Endothelial cell of umbilical vein (primary cell): ENCODE measurements at regions not wholly inside any gene's neighbourhood (a gene's known extent, or its start where the extent isn't known, plus 50 kb on each side); places are given as distances from the start of the nearest gene placed in this dataset.

Source experiments
- BruUV-seq: library from RNA; stranded (reverse); fragments of 400-500 nt; replicated peaks from 2 replicates; lab custom pipeline; 2021; lab: Mats Ljungman, UMichigan
- CTCF ChIA-PET: fragments of 300-600, 350-600 bp; sonication (Branson Sonifier 250); formaldehyde crosslinking; loops from one replicate; lab custom pipeline; 2021; ENCODE audit warnings: antibody characterized with exemption, inconsistent platforms; lab: Charles Lee
- POLR2A ChIA-PET: fragments of 300-600, 350-600 bp; sonication (Branson Sonifier 250); formaldehyde crosslinking; loops from one replicate; lab custom pipeline; 2021; ENCODE audit warnings: antibody characterized with exemption, inconsistent platforms; lab: Charles Lee
- DNase-seq: peaks from one replicate; pipeline ENCODE4 v3.0.0-alpha.2; 2011; ENCODE audit warnings: low read depth, low spot score
- FAIRE-seq: peaks from 2 replicates; lab custom pipeline; 2011; peaks lifted over from hg19 to GRCh38; lab: Jason Lieb, UNC
- H2AFZ ChIP-seq: 2 replicates; pipeline ENCODE4 v1.6.0; 2012; ENCODE audit warnings: low read depth, low read length, control low read depth, inconsistent platforms
- H3K27ac ChIP-seq: 2 replicates; pipeline ENCODE4 v1.5.1; 2011; ENCODE audit warnings: low read depth, mild to moderate bottlenecking, control low read depth, low read length, moderate library complexity; ENCODE audit not compliant: insufficient read depth
- H3K27me3 ChIP-seq, 2 experiments: 2 replicates each; pipeline versions ENCODE4 v1.6.0 to v1.6.1; 2011; ENCODE audit warnings: low read length in 2 of 2, mixed read lengths in 1 of 2; ENCODE audit not compliant: control insufficient read depth in 2 of 2, insufficient read depth in 2 of 2
- H3K36me3 ChIP-seq, 2 experiments: 2 replicates in 1 of 2; 3 replicates in 1 of 2; pipeline ENCODE4 v1.5.1; 2011; ENCODE audit warnings: low read length in 2 of 2, mild to moderate bottlenecking in 1 of 2, moderate library complexity in 1 of 2; ENCODE audit not compliant: control insufficient read depth in 2 of 2, insufficient read depth in 2 of 2; ENCODE audit errors: extremely low read depth in 1 of 2
- H3K4me1 ChIP-seq: 3 replicates; pipeline ENCODE4 v1.5.1; 2011; ENCODE audit warnings: mild to moderate bottlenecking, low read length; ENCODE audit not compliant: control insufficient read depth, insufficient read depth; ENCODE audit errors: extremely low read depth
- H3K4me2 ChIP-seq: 2 replicates; pipeline ENCODE4 v1.6.1; 2011; ENCODE audit warnings: low read length, control low read depth, mixed read lengths; ENCODE audit not compliant: insufficient read depth
- H3K4me3 ChIP-seq, 3 experiments: fragments of 200-600 bp in 1 of 3; sonication (generic), shearing (Covaris generic) in 1 of 3; replicated peaks in 1 of 3; 2 replicates each; pipeline ENCODE4 v1.5.1; 2011 to 2016; ENCODE audit warnings: control low read depth in 3 of 3, low read length in 3 of 3, mild to moderate bottlenecking in 2 of 3, inconsistent platforms in 1 of 3, low read depth in 1 of 3, moderate library complexity in 1 of 3; ENCODE audit not compliant: insufficient read depth in 1 of 3
- H3K79me2 ChIP-seq: 2 replicates; pipeline ENCODE4 v1.6.0; 2012; ENCODE audit warnings: low read length, inconsistent platforms; ENCODE audit not compliant: control insufficient read depth, insufficient read depth
- H3K9ac ChIP-seq: replicated peaks from 2 replicates; pipeline ENCODE3; 2011; ENCODE audit warnings: low read length, control low read depth; ENCODE audit not compliant: insufficient read depth; ENCODE audit errors: extremely low read depth
- H3K9me1 ChIP-seq: replicated peaks from 3 replicates; pipeline ENCODE4 v1.6.0; 2011; ENCODE audit warnings: mild to moderate bottlenecking, low read length; ENCODE audit not compliant: control insufficient read depth, insufficient read depth; ENCODE audit errors: extremely low read depth
- H3K9me3 ChIP-seq: replicated peaks from 2 replicates; pipeline ENCODE4 v1.5.1; 2012; ENCODE audit warnings: low read length, inconsistent platforms; ENCODE audit not compliant: control insufficient read depth, insufficient read depth
- H4K20me1 ChIP-seq: replicated peaks from 2 replicates; pipeline ENCODE3; 2011; ENCODE audit warnings: mild to moderate bottlenecking, low read length; ENCODE audit not compliant: control insufficient read depth, insufficient read depth; ENCODE audit errors: extremely low read depth
- CTCF ChIP-seq, 2 donors: IDR thresholded peaks; 1 replicate in 1 of 2; 2 replicates in 1 of 2; pipeline ENCODE4 v1.5.1; 2011; ENCODE audit warnings: low read length in 2 of 2, mild to moderate bottlenecking in 2 of 2, moderate library complexity in 2 of 2, control low read depth in 1 of 2, inconsistent platforms in 1 of 2, low read depth in 1 of 2; ENCODE audit not compliant: insufficient read depth in 1 of 2; ENCODE audit errors: extremely low read depth in 1 of 2
- EZH2 ChIP-seq: IDR thresholded peaks from 2 replicates; pipeline ENCODE4 v1.6.1; 2012; ENCODE audit warnings: borderline replicate concordance, low read depth, mild to moderate bottlenecking, moderate library complexity, low read length, inconsistent platforms; ENCODE audit not compliant: severe bottlenecking
- FOS ChIP-seq: IDR thresholded peaks from 2 replicates; pipeline ENCODE4 v1.6.1; 2011; ENCODE audit warnings: mild to moderate bottlenecking, low read length, moderate library complexity, borderline replicate concordance; ENCODE audit not compliant: insufficient read depth
- GATA2 ChIP-seq: IDR thresholded peaks from 2 replicates; pipeline ENCODE4 v1.7.0; 2011; ENCODE audit warnings: low read depth, mild to moderate bottlenecking, moderate library complexity, mixed read lengths, low read length; ENCODE audit not compliant: insufficient read length, insufficient read depth
- JUN ChIP-seq: IDR thresholded peaks from 2 replicates; pipeline ENCODE4 v1.6.1; 2011; ENCODE audit warnings: borderline replicate concordance, low read depth; ENCODE audit not compliant: insufficient read length, insufficient read depth
- MAX ChIP-seq: IDR thresholded peaks from 2 replicates; pipeline ENCODE4 v1.6.1; 2011; ENCODE audit not compliant: insufficient read depth, insufficient read length
- MYC ChIP-seq: IDR thresholded peaks from one replicate; pipeline ENCODE4 v1.6.1; 2011; ENCODE audit warnings: mild to moderate bottlenecking, low read depth, low read length
- POLR2A ChIP-seq: IDR thresholded peaks from 2 replicates; pipeline ENCODE4 v1.6.1; 2012; ENCODE audit warnings: low read depth, mild to moderate bottlenecking, control low read depth, low read length
- POLR2AphosphoS5 ChIP-seq: IDR thresholded peaks from 2 replicates; pipeline ENCODE4 v1.6.1; 2012; ENCODE audit warnings: low read depth, mild to moderate bottlenecking, control low read depth, low read length, moderate library complexity; ENCODE audit not compliant: insufficient read depth
- dilution Hi-C: fragments of 300-500 bp; cut with MboI; formaldehyde crosslinking; loops from one replicate; pipeline ENCODE4 v1.15.0; 2019; ENCODE audit warnings: low sequenced_read_pairs; ENCODE audit not compliant: extremely low pct_ligation_motif_present
- intact Hi-C: fragments of 100-400 bp; cut with micrococcal nuclease; formaldehyde crosslinking; loops from one replicate; pipeline ENCODE4 v1.10.0; 2022

DNA sequence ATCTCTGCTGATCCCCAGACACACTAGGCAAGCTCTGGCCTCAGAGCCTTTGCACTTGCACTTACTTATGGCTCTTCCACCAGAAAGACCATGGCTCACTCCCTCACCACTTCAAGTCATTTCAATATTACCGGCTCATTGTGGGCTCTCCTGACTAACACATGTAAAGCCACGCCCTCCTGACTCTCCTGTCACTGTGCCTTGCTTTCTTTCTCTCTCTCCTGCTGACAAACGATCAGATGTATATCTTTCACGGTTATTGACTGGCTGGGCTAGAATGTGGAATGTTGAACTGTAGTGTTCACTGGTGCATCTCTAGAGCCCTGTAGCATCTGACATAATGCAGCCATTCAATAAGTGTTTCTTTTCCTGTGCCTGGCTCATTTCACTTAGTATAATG is 425.1 kb downstream of the RAB28 start:
- H3K4me2 ChIP-seq = no peak overlapping the region
- H3K79me2 ChIP-seq = no peaks in the 10 kb centered on the region
- no TSS peak for BruUV-seq
- H4K20me1 ChIP-seq = no peaks in the 10 kb centered on the region
- peaks cover 4% of the 10 kb centered on the region for H3K9me3 ChIP-seq
- no peaks in the 10 kb centered on the region for H3K36me3 ChIP-seq
- CTCF ChIA-PET = no interaction called here
- H3K9me1 ChIP-seq = no peaks in the 10 kb centered on the region
- intact Hi-C loops = no loop called here
- TF ChIP-seq CTCF (IDR thresholded peaks at IDR 0.05; ENCODE audit: extremely low read depth in 1 of 2, insufficient read depth in 1 of 2, low read depth in 1 of 2, low read length in 2 of 2) = no peak
- FAIRE-seq (no peak), DNase-seq (no peak)
- dilution Hi-C loops = no loop called here
- H3K4me3 ChIP-seq = no peak overlapping the region
- H3K9ac ChIP-seq = no peak overlapping the region
- no peaks in the 10 kb centered on the region for H3K27me3 ChIP-seq
- no peak overlapping the region for H2AFZ ChIP-seq
- no peaks in the 10 kb centered on the region for H3K4me1 ChIP-seq
- POLR2A ChIA-PET = no interaction called here
- H3K27ac ChIP-seq = no peak overlapping the region

GRCh38 chr4:13056630-13057189 is 427.4 kb downstream of the RAB28 start:
- TF ChIP-seq EZH2 (no peak), GATA2 (no peak), CTCF (IDR thresholded peaks at IDR 0.05; ENCODE audit: extremely low read depth in 1 of 2, insufficient read depth in 1 of 2, low read depth in 1 of 2, low read length in 2 of 2) (no peak), MAX (no peak), JUN (no peak), FOS (no peak), MYC (no peak), POLR2AphosphoS5 (no peak), POLR2A (no peak)
- Histone ChIP-seq H2AFZ (no peak overlapping the region), H4K20me1 (no peaks in the 10 kb centered on the region), H3K9ac (no peak overlapping the region), H3K36me3 (no peaks in the 10 kb centered on the region), H3K4me2 (no peak overlapping the region), H3K27me3 (no peaks in the 10 kb centered on the region), H3K9me1 (no peaks in the 10 kb centered on the region), H3K79me2 (no peaks in the 10 kb centered on the region), H3K4me3 (no peak overlapping the region), H3K4me1 (no peaks in the 10 kb centered on the region), H3K9me3 (peaks cover 4% of the 10 kb centered on the region), H3K27ac (no peak overlapping the region)
- CTCF ChIA-PET = no interaction called here
- dilution Hi-C loops = no loop called here
- DNase-seq = no peak
- intact Hi-C loops = no loop called here
- POLR2A ChIA-PET = no interaction called here
- FAIRE-seq = no peak
- no TSS peak for BruUV-seq
